H1 (cell line): ENCODE measurements at regions not wholly inside any gene's neighbourhood (a gene's known extent, or its start where the extent isn't known, plus 50 kb on each side); places are given as distances from the start of the nearest gene placed in this dataset.

Experiments
- CTCF ChIA-PET: fragments of 300-600 bp; sonication (Branson Sonifier 250); formaldehyde crosslinking; loops from one replicate; lab custom pipeline; 2021; ENCODE audit not compliant: partially characterized antibody; lab: Charles Lee
- POLR2A ChIA-PET: fragments of 300-600 bp; sonication (Branson Sonifier 250); formaldehyde crosslinking; loops from one replicate; lab custom pipeline; 2021; ENCODE audit warnings: inconsistent platforms; ENCODE audit not compliant: partially characterized antibody; lab: Charles Lee
- DNase-seq, 2 experiments: peaks; one replicate each; pipeline versions ENCODE4 v3.0.0 to v3.0.0-alpha.2; 2010 to 2022; ENCODE audit warnings: low spot score in 2 of 2, low read depth in 1 of 2, mixed read lengths in 1 of 2
- FAIRE-seq: peaks from 2 replicates; lab custom pipeline; 2011; peaks lifted over from hg19 to GRCh38; lab: Jason Lieb, UNC
- H2AFZ ChIP-seq: 2 replicates; pipeline ENCODE4 v1.8.1; 2012; ENCODE audit warnings: low read length, inconsistent platforms
- H2AK5ac ChIP-seq: 2 replicates; pipeline ENCODE4 v1.6.1; 2013; ENCODE audit warnings: low read depth, low read length
- H2BK120ac ChIP-seq: replicated peaks from 2 replicates; pipeline ENCODE3; 2013; ENCODE audit warnings: low read depth, low read length, inconsistent platforms
- H2BK12ac ChIP-seq: 2 replicates; pipeline ENCODE4 v1.6.1; 2013; ENCODE audit warnings: low read depth, low read length
- H2BK15ac ChIP-seq: 2 replicates; pipeline ENCODE4 v1.6.1; 2013; ENCODE audit warnings: low read length
- H2BK20ac ChIP-seq: 2 replicates; pipeline ENCODE4 v1.6.1; 2013; ENCODE audit warnings: low read length
- H2BK5ac ChIP-seq: 2 replicates; pipeline ENCODE4 v1.6.1; 2013; ENCODE audit warnings: low read depth, low read length
- H3K14ac ChIP-seq: 2 replicates; pipeline ENCODE4 v1.6.1; 2013; ENCODE audit warnings: inconsistent platforms; ENCODE audit not compliant: insufficient read length
- H3K18ac ChIP-seq: 2 replicates; pipeline ENCODE4 v1.6.1; 2013; ENCODE audit warnings: low read length; ENCODE audit errors: extremely low read depth
- H3K23ac ChIP-seq: 2 replicates; pipeline ENCODE4 v1.6.1; 2013; ENCODE audit warnings: inconsistent platforms; ENCODE audit not compliant: insufficient read length
- H3K23me2 ChIP-seq: 2 replicates; pipeline ENCODE4 v1.6.1; 2013; ENCODE audit warnings: low read depth, low read length
- H3K27ac ChIP-seq: 2 replicates; pipeline ENCODE4 v1.6.1; 2011; ENCODE audit warnings: low read depth, low read length, inconsistent platforms
- H3K27me3 ChIP-seq, 4 experiments: replicated peaks in 1 of 4; 1 replicate in 1 of 4; 2 replicates in 3 of 4; pipeline versions ENCODE4 v1.6.1 to v1.8.1; 2011 to 2013; ENCODE audit warnings: low read length in 3 of 4, mild to moderate bottlenecking in 3 of 4, inconsistent platforms in 2 of 4, mixed read lengths in 2 of 4, moderate library complexity in 1 of 4; ENCODE audit not compliant: control insufficient read depth in 3 of 4, insufficient read depth in 3 of 4; ENCODE audit errors: extremely low read depth in 1 of 4
- H3K36me3 ChIP-seq, 4 experiments: 2 replicates each; pipeline versions ENCODE4 v1.6.1 to v1.8.1; 2011 to 2013; ENCODE audit warnings: mild to moderate bottlenecking in 4 of 4, low read length in 3 of 4, moderate library complexity in 2 of 4, control low read depth in 1 of 4, inconsistent platforms in 1 of 4; ENCODE audit not compliant: insufficient read depth in 4 of 4, control insufficient read depth in 2 of 4
- H3K4ac ChIP-seq: replicated peaks from 2 replicates; pipeline ENCODE3; 2013; ENCODE audit warnings: low read length, low read depth, mixed read lengths, inconsistent platforms; ENCODE audit not compliant: insufficient read length
- H3K4me1 ChIP-seq, 4 experiments: replicated peaks in 1 of 4; 1 replicate in 1 of 4; 2 replicates in 3 of 4; pipeline versions ENCODE4 v1.6.1 to v1.8.1; 2011 to 2013; ENCODE audit warnings: low read length in 3 of 4, inconsistent platforms in 2 of 4, mixed read lengths in 1 of 4; ENCODE audit not compliant: insufficient read depth in 4 of 4, control insufficient read depth in 3 of 4
- H3K4me2 ChIP-seq, 2 experiments: 2 replicates each; pipeline versions ENCODE4 v1.6.1 to v1.8.1; 2011 to 2013; ENCODE audit warnings: low read depth in 2 of 2, low read length in 2 of 2, control low read depth in 1 of 2, inconsistent platforms in 1 of 2, mild to moderate bottlenecking in 1 of 2; ENCODE audit not compliant: insufficient read depth in 1 of 2
- H3K4me3 ChIP-seq, 4 experiments: fragments of 200-600, 300-600 bp in 1 of 4; sonication (generic), shearing (Covaris generic), sonication (Bioruptor Twin) in 1 of 4; 2 replicates each; pipeline versions ENCODE4 v1.5.1 to v1.8.1; 2011 to 2016; ENCODE audit warnings: low read length in 4 of 4, low read depth in 3 of 4, control low read depth in 2 of 4, inconsistent platforms in 2 of 4, mild to moderate bottlenecking in 2 of 4, mixed read lengths in 1 of 4, moderate library complexity in 1 of 4; ENCODE audit not compliant: insufficient read depth in 2 of 4; ENCODE audit errors: extremely low read depth in 1 of 4
- H3K56ac ChIP-seq: replicated peaks from 2 replicates; pipeline ENCODE3; 2013; ENCODE audit warnings: low read depth, mild to moderate bottlenecking, mixed read lengths, low read length, inconsistent platforms; ENCODE audit not compliant: insufficient read length
- H3K79me1 ChIP-seq: 2 replicates; pipeline ENCODE4 v1.6.1; 2013; ENCODE audit warnings: low read depth, low read length, control low read depth
- H3K79me2 ChIP-seq, 2 experiments: 2 replicates each; pipeline versions ENCODE4 v1.6.1 to v1.8.1; 2012 to 2013; ENCODE audit warnings: low read length in 2 of 2, mild to moderate bottlenecking in 2 of 2, inconsistent platforms in 1 of 2; ENCODE audit not compliant: insufficient read depth in 2 of 2, control insufficient read depth in 1 of 2
- H3K9ac ChIP-seq, 4 experiments: replicated peaks in 1 of 4; 1 replicate in 1 of 4; 2 replicates in 3 of 4; pipeline versions ENCODE4 v1.6.1 to v1.8.1; 2011 to 2013; ENCODE audit warnings: low read depth in 3 of 4, low read length in 3 of 4, control low read depth in 2 of 4, mild to moderate bottlenecking in 2 of 4, moderate library complexity in 2 of 4, inconsistent platforms in 1 of 4; ENCODE audit errors: extremely low read depth in 1 of 4
- H3K9me3 ChIP-seq, 2 experiments: 2 replicates each; pipeline versions ENCODE4 v1.6.1 to v1.8.1; 2012 to 2013; ENCODE audit warnings: mild to moderate bottlenecking in 2 of 2, moderate library complexity in 2 of 2, control low read depth in 1 of 2, inconsistent platforms in 1 of 2, low read depth in 1 of 2, low read length in 1 of 2, mixed read lengths in 1 of 2; ENCODE audit not compliant: insufficient read depth in 2 of 2
- H4K20me1 ChIP-seq, 2 experiments: replicated peaks in 1 of 2; 2 replicates each; pipeline versions ENCODE3 to v1.8.1; 2011 to 2013; ENCODE audit warnings: inconsistent platforms in 2 of 2, low read length in 2 of 2, mild to moderate bottlenecking in 1 of 2; ENCODE audit not compliant: insufficient read depth in 2 of 2, control insufficient read depth in 1 of 2
- H4K5ac ChIP-seq: 2 replicates; pipeline ENCODE4 v1.6.1; 2013; ENCODE audit warnings: low read length, low read depth, mixed read lengths, inconsistent platforms; ENCODE audit not compliant: insufficient read length
- H4K8ac ChIP-seq: 2 replicates; pipeline ENCODE4 v1.8.0; 2013; ENCODE audit warnings: mild to moderate bottlenecking, moderate library complexity, low read length, inconsistent platforms; ENCODE audit not compliant: insufficient read depth; ENCODE audit errors: extremely low read depth
- H4K91ac ChIP-seq: replicated peaks from 2 replicates; pipeline ENCODE3; 2013; ENCODE audit warnings: low read length, mixed read lengths, inconsistent platforms; ENCODE audit not compliant: insufficient read length
- BACH1 ChIP-seq: IDR thresholded peaks from 2 replicates; pipeline ENCODE4 v1.6.1; 2012; ENCODE audit warnings: low read length, improper control_type of control experiment
- BRCA1 ChIP-seq: IDR thresholded peaks from 2 replicates; pipeline ENCODE4 v1.6.1; 2012; ENCODE audit warnings: low read depth, low read length, improper control_type of control experiment
- CBX5 ChIP-seq: fragments of 300-800, 300-1000 bp; sonication (generic); IDR thresholded peaks from 2 replicates; pipeline ENCODE4 v1.7.1; 2016; ENCODE audit warnings: antibody characterized with exemption, low read length, low read depth
- CHD1 ChIP-seq: IDR thresholded peaks from 2 replicates; pipeline ENCODE4 v1.6.1; 2012; ENCODE audit warnings: low read depth, low read length, improper control_type of control experiment
- CTCF ChIP-seq, 3 experiments: IDR thresholded peaks; 1 replicate in 2 of 3; 2 replicates in 1 of 3; pipeline versions ENCODE4 v1.5.1 to v1.6.1; 2011; ENCODE audit warnings: low read length in 3 of 3, mild to moderate bottlenecking in 3 of 3, inconsistent platforms in 2 of 3, low read depth in 1 of 3, moderate library complexity in 1 of 3; ENCODE audit not compliant: insufficient read depth in 1 of 3; ENCODE audit errors: control extremely low read depth in 1 of 3
- JUND ChIP-seq: IDR thresholded peaks from 2 replicates; pipeline ENCODE4 v1.6.1; 2011; ENCODE audit warnings: mild to moderate bottlenecking, improper control_type of control experiment, low read length
- KDM1A ChIP-seq: fragments of 200-600, 300-600 bp; sonication (generic); IDR thresholded peaks from 2 replicates; pipeline ENCODE4 v1.7.1; 2016; ENCODE audit warnings: mild to moderate bottlenecking, low read length, borderline replicate concordance
- SAP30 ChIP-seq: fragments of 300-600 bp; sonication (generic); IDR thresholded peaks from 2 replicates; pipeline ENCODE4 v1.7.1; 2012; ENCODE audit warnings: low read length, moderate library complexity, mild to moderate bottlenecking, inconsistent platforms; ENCODE audit not compliant: insufficient read depth, insufficient replicate concordance
- SRF ChIP-seq: IDR thresholded peaks from 2 replicates; pipeline ENCODE4 v1.6.1; 2011; ENCODE audit warnings: mild to moderate bottlenecking, low read depth, low read length, moderate library complexity
- SUZ12 ChIP-seq: fragments of 200-600 bp; sonication (generic); IDR thresholded peaks from 2 replicates; pipeline ENCODE4 v1.6.1; 2012; ENCODE audit warnings: mild to moderate bottlenecking, inconsistent platforms, low read length, moderate library complexity, mixed read lengths
- WGBS, 2 experiments: shearing (Covaris generic) in 1 of 2; methylation state at CpG; one replicate each; pipeline versions ENCODE4 v1.1.6 to v1.1.7; 2013 to 2015; ENCODE audit warnings: low lambda C conversion rate in 2 of 2, mixed read lengths in 2 of 2, inconsistent platforms in 1 of 2, low coverage in 1 of 2, missing lambda C conversion rate in 1 of 2; ENCODE audit not compliant: insufficient replicate concordance in 2 of 2, insufficient coverage in 1 of 2, insufficient read length in 1 of 2; ENCODE audit errors: extremely low coverage in 1 of 2, missing lambda C conversion rate in 1 of 2; 5-methylcytosine and 5-hydroxymethylcytosine counted together

GRCh38 chr4:141896687-141897086 is 260.3 kb downstream of the IL15 start:
- Histone ChIP-seq H4K5ac (no peak overlapping the region), H3K14ac (no peak overlapping the region), H3K4me2 (no peak overlapping the region), H3K23me2 (no peaks in the 10 kb centered on the region; the same call in 1 of the 2 replicates), H2BK120ac (no peak overlapping the region), H3K79me1 (no peaks in the 10 kb centered on the region), H3K27ac (no peak overlapping the region), H3K56ac (no peak overlapping the region), H4K20me1 (no peaks in the 10 kb centered on the region), H2AK5ac (no peak overlapping the region), H2BK5ac (no peak overlapping the region), H3K27me3 (no peaks in the 10 kb centered on the region), H2BK12ac (no peak overlapping the region), H3K9ac (no peak overlapping the region), H3K23ac (no peak overlapping the region), H3K4ac (no peak overlapping the region), H2AFZ (no peak overlapping the region), H3K36me3 (no peaks in the 10 kb centered on the region), H2BK15ac (no peak overlapping the region), H4K8ac (no peak overlapping the region), H3K4me3 (no peak overlapping the region), H3K18ac (no peak overlapping the region), H2BK20ac (no peak overlapping the region), H4K91ac (no peak overlapping the region), H3K79me2 (no peaks in the 10 kb centered on the region), H3K9me3 (no peaks in the 10 kb centered on the region), H3K4me1 (peaks cover 0 to 7% (median 3%) of the 10 kb centered on the region in 4 experiments; a peak in 3 of 7 replicates)
- DNase-seq (no peak), FAIRE-seq (no peak)
- POLR2A ChIA-PET = no interaction called here
- CTCF ChIA-PET = no interaction called here
- WGBS, 2 experiments = 97% methylated on average over 3 of the region's 3 CpGs; no CpG with 5 or more reads in 1 of the 2 experiments
- TF ChIP-seq SAP30 (no peak), SUZ12 (no peak), BRCA1 (no peak), BACH1 (no peak), SRF (no peak), JUND (no peak), KDM1A (no peak), CHD1 (no peak), CBX5 (no peak), CTCF (IDR thresholded peaks at IDR 0.05; ENCODE audit: control extremely low read depth in 1 of 3, insufficient read depth in 1 of 3, low read depth in 1 of 3, low read length in 3 of 3) (no peak)
